ENCODE measurements at regions not wholly inside any gene's neighbourhood (a gene's known extent, or its start where the extent isn't known, plus 50 kb on each side); places are given as distances from the start of the nearest gene placed in this dataset.

DNA sequence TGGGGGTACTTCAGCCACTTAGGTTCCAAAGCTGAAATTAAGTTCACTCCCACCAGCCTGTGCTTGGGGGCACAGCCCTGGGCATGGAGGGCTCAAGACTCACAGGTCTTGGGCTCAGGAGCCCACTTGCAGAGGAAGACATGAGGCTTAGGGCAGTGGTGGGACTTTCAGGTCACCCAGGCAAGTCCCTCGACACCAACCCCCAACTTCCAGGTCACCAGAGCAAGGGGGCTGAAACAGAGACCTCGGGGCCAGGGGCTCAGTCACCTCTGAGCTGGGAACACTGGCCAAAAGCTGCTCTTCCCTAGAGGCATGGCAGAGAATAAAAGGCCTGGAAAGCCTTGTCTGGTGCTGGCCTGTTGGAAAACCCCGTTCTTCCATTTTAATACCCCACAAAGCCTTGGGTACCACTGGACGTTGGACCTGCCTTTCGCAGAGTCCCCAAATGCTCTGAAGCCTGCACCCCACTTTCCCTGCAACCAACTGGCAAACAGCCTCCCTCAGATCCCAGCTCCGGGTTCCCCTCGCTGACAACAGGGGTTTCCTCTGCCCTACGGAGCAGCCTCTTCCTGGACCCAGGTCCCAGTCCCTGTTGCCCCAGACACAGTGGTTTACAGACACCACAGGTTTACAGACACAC lies 160.9 kb upstream of the PMEPA1 start:
- Histone ChIP-seq H3K27me3 (no peaks in the 10 kb centered on the region), H3K4me3 (replicated peaks in 1 of 3) (no peak overlapping the region), H3K9me3 (no peaks in the 10 kb centered on the region), H3K27ac (no peak overlapping the region), H3K36me3 (no peaks in the 10 kb centered on the region), H3K4me1 (no peaks in the 10 kb centered on the region)
- no peak for TF ChIP-seq POLR2A (IDR thresholded peaks at IDR 0.05)
- TF ChIP-seq, protein P1, sequence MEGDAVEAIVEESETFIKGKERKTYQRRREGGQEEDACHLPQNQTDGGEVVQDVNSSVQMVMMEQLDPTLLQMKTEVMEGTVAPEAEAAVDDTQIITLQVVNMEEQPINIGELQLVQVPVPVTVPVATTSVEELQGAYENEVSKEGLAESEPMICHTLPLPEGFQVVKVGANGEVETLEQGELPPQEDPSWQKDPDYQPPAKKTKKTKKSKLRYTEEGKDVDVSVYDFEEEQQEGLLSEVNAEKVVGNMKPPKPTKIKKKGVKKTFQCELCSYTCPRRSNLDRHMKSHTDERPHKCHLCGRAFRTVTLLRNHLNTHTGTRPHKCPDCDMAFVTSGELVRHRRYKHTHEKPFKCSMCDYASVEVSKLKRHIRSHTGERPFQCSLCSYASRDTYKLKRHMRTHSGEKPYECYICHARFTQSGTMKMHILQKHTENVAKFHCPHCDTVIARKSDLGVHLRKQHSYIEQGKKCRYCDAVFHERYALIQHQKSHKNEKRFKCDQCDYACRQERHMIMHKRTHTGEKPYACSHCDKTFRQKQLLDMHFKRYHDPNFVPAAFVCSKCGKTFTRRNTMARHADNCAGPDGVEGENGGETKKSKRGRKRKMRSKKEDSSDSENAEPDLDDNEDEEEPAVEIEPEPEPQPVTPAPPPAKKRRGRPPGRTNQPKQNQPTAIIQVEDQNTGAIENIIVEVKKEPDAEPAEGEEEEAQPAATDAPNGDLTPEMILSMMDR (IDR thresholded peaks at IDR 0.05), result no peak
- 73 to 82% methylated on average over 8 of the region's 8 CpGs for WGBS, 2 donors
- intact Hi-C loops (cut with DNase I), result no loop called here
- DNase-seq, result no peak

GRCh38 chr20:57869951-57870315 lies 160.1 kb upstream of the PMEPA1 start:
- Histone ChIP-seq H3K4me3 (replicated peaks in 1 of 3) (no peak overlapping the region), H3K4me1 (no peaks in the 10 kb centered on the region), H3K36me3 (no peaks in the 10 kb centered on the region), H3K27me3 (no peaks in the 10 kb centered on the region), H3K27ac (no peak overlapping the region), H3K9me3 (no peaks in the 10 kb centered on the region)
- intact Hi-C loops (cut with DNase I), result no loop called here
- TF ChIP-seq, protein P1 (IDR thresholded peaks at IDR 0.05), result no peak
- no peak for TF ChIP-seq POLR2A (IDR thresholded peaks at IDR 0.05)
- 73 to 76% methylated on average over 8 to 9 of the region's 9 CpGs for WGBS, 2 donors
- no peak for DNase-seq

DNA sequence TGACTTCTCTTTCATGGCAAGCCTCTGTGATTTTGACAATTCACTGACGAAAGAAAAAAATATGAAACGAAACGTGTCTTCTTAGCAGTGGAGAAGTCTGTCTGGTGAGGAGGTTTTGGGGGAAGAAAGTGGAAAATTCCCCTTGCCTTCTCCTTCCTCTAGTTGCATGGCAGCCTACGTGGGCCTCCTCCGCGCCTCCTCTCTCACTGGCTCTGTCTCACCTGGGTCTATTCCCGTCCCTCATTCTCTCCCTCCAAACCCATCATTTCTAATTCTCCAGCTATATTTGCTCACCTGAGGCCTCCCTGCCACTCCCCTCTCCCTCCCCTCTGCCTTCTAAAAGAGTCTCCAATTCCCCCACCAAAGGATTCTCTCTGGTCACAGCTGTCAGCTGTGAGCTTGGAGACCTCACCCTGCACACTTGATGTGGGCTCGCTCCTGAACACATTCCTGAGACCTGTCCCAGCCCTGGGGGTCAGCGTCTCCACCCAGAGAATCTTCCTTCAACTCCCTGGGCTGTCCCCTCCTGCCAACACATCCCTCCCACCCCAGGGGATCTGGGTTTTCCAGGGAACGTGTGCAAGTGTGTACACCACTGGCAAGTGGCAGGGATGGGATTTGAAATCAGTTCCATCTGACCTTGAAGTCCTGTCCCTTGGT lies 159.6 kb upstream of the PMEPA1 start:
- no peaks in the 10 kb centered on the region for H3K27me3 ChIP-seq
- no peak for TF ChIP-seq POLR2A (IDR thresholded peaks at IDR 0.05)
- TF ChIP-seq, protein P1 (IDR thresholded peaks at IDR 0.05), result no peak
- no peak for DNase-seq
- H3K36me3 ChIP-seq, result no peaks in the 10 kb centered on the region
- no peak overlapping the region for H3K4me3 ChIP-seq (replicated peaks in 1 of 3)
- no peak overlapping the region for H3K27ac ChIP-seq
- no peaks in the 10 kb centered on the region for H3K9me3 ChIP-seq
- WGBS, 2 donors, result 59 to 68% methylated on average over 10 of the region's 10 CpGs
- intact Hi-C loops (cut with DNase I), result no loop called here
- H3K4me1 ChIP-seq, result no peaks in the 10 kb centered on the region

GRCh38 chr20:57868310-57868709 lies 158.5 kb upstream of the PMEPA1 start:
- intact Hi-C loops (cut with DNase I), result no loop called here
- H3K4me1 ChIP-seq, result no peaks in the 10 kb centered on the region
- no peaks in the 10 kb centered on the region for H3K9me3 ChIP-seq
- H3K27me3 ChIP-seq, result no peaks in the 10 kb centered on the region
- no peak for TF ChIP-seq POLR2A (IDR thresholded peaks at IDR 0.05)
- TF ChIP-seq, protein P1 (IDR thresholded peaks at IDR 0.05), result no peak
- no peaks in the 10 kb centered on the region for H3K36me3 ChIP-seq
- DNase-seq, result no peak
- H3K27ac ChIP-seq, result no peak overlapping the region
- H3K4me3 ChIP-seq (replicated peaks in 1 of 3), result no peak overlapping the region
- 86 to 90% methylated on average over 15 of the region's 15 CpGs for WGBS, 2 donors

GRCh38 chr20:57867807-57868206 lies 158.0 kb upstream of the PMEPA1 start:
- no peak for DNase-seq
- Histone ChIP-seq H3K9me3 (no peaks in the 10 kb centered on the region), H3K4me1 (no peaks in the 10 kb centered on the region), H3K36me3 (no peaks in the 10 kb centered on the region), H3K4me3 (replicated peaks in 1 of 3) (no peak overlapping the region), H3K27ac (no peak overlapping the region), H3K27me3 (no peaks in the 10 kb centered on the region)
- WGBS, 2 donors, result 77 to 83% methylated on average over 2 of the region's 2 CpGs
- TF ChIP-seq, protein P1 (IDR thresholded peaks at IDR 0.05), result no peak
- TF ChIP-seq POLR2A (IDR thresholded peaks at IDR 0.05), result no peak
- intact Hi-C loops (cut with DNase I), result no loop called here
